ENCODE measurements at regions not wholly inside any gene's neighbourhood (a gene's known extent, or its start where the extent isn't known, plus 50 kb on each side); places are given as distances from the start of the nearest gene placed in this dataset.

GRCh38 chr3:117600112-117600511 is 890.5 kb downstream of the TUSC7 start:
- TF ChIP-seq CTCF (IDR thresholded peaks at IDR 0.05 in 2 of 3, conservative IDR thresholded peaks at IDR 0.05 in 1 of 3; ENCODE audit: insufficient read depth in 2 of 3, low read depth in 1 of 3, low read length in 3 of 3) = no peak
- no peak for TF ChIP-seq SRF (CRISPR knock-in tag; IDR thresholded peaks at IDR 0.05)
- TF ChIP-seq SIN3A (IDR thresholded peaks at IDR 0.05; ENCODE audit: borderline replicate concordance in 2 of 2, control insufficient read depth in 1 of 2, low read depth in 2 of 2, low read length in 2 of 2) = no peak
- no peak for TF ChIP-seq SOX6 (IDR thresholded peaks at IDR 0.05)
- TF ChIP-seq GTF2A2 (tag; IDR thresholded peaks at IDR 0.05) = no peak
- TF ChIP-seq ZNF609 (CRISPR knock-in tag; IDR thresholded peaks at IDR 0.05; ENCODE audit: borderline replicate concordance) = no peak
- no peak for TF ChIP-seq NCOR1 (IDR thresholded peaks at IDR 0.05)
- TF ChIP-seq GABPA (tag; conservative IDR thresholded peaks at IDR 0.05; ENCODE audit: low read depth) = no peak
- TF ChIP-seq E2F6 (IDR thresholded peaks at IDR 0.05; ENCODE audit: borderline replicate concordance in 1 of 2, extremely low read depth in 1 of 2, insufficient read depth in 1 of 2, insufficient read length in 1 of 2, low read depth in 1 of 2, low read length in 1 of 2, poor library complexity in 1 of 2, severe bottlenecking in 1 of 2) = no peak
- TF ChIP-seq GATAD2B (IDR thresholded peaks at IDR 0.05; ENCODE audit: borderline replicate concordance) = no peak
- TF ChIP-seq NR2C1 (IDR thresholded peaks at IDR 0.05) = no peak
- no peak for TF ChIP-seq NR2C1 (tag; IDR thresholded peaks at IDR 0.05)
- no peak for TF ChIP-seq RAD21 (CRISPR knock-in tag; conservative IDR thresholded peaks at IDR 0.05 in 1 of 2, IDR thresholded peaks at IDR 0.05 in 1 of 2)

All from K562 (cell line).